WTC11 (cell line): ENCODE measurements at regions not wholly inside any gene's neighbourhood (a gene's known extent, or its start where the extent isn't known, plus 50 kb on each side); places are given as distances from the start of the nearest gene placed in this dataset.

ENCODE experiments used
- ATAC-seq: fragments of 200-7000 bp; cut with Tn5 transposase; 2 replicates; pipeline ENCODE4 v1.10.0; 2021; ENCODE audit warnings: mild to moderate bottlenecking, moderate library complexity
- CTCF ChIA-PET: fragments of 300-600 bp; sonication (Branson Sonifier 250); formaldehyde crosslinking; loops from one replicate; lab custom pipeline; 2021; ENCODE audit warnings: antibody characterized with exemption; lab: Charles Lee
- POLR2A ChIA-PET: fragments of 350-600 bp; sonication (Branson Sonifier 250); formaldehyde crosslinking; loops from one replicate; lab custom pipeline; 2021; ENCODE audit warnings: antibody characterized with exemption; lab: Charles Lee
- DNase-seq: peaks from one replicate; pipeline ENCODE4 v3.0.0; 2021; ENCODE audit warnings: low spot score
- H3K27ac Mint-ChIP-seq: 2 replicates; pipeline ENCODE4 v1.8.0; 2021; ENCODE audit warnings: mixed read lengths
- H3K27me3 Mint-ChIP-seq: 2 replicates; pipeline ENCODE4 v1.8.0; 2021; ENCODE audit warnings: low read depth, mild to moderate bottlenecking, moderate library complexity, mixed read lengths
- H3K36me3 Mint-ChIP-seq: 2 replicates; pipeline ENCODE4 v1.8.0; 2021; ENCODE audit warnings: mixed read lengths
- H3K4me1 Mint-ChIP-seq: 2 replicates; pipeline ENCODE4 v1.8.0; 2022; ENCODE audit warnings: mixed read lengths
- H3K4me3 Mint-ChIP-seq: 2 replicates; pipeline ENCODE4 v1.8.0; 2021; ENCODE audit warnings: mild to moderate bottlenecking, moderate library complexity, mixed read lengths
- H3K9me3 Mint-ChIP-seq: 2 replicates; pipeline ENCODE4 v1.8.0; 2021; ENCODE audit warnings: mixed read lengths
- CREM ChIP-seq: sonication (generic); formaldehyde crosslinking; IDR thresholded peaks from 2 replicates; pipeline ENCODE4 v1.8.1; 2022; ENCODE audit warnings: mild to moderate bottlenecking, missing genetic modification reagents, moderate library complexity
- EMX1 ChIP-seq: fragments of 250-450 bp; sonication (Bioruptor Pico); IDR thresholded peaks from 2 replicates; pipeline ENCODE4 v1.8.0; 2021; ENCODE audit warnings: mild to moderate bottlenecking
- ETV6 ChIP-seq: sonication (generic); formaldehyde crosslinking; IDR thresholded peaks from 2 replicates; pipeline ENCODE4 v1.8.1; 2022; ENCODE audit warnings: mild to moderate bottlenecking, missing genetic modification reagents
- GRHL2 ChIP-seq: fragments of 250-450 bp; sonication (Bioruptor Pico); IDR thresholded peaks from 2 replicates; pipeline ENCODE4 v1.8.0; 2022; ENCODE audit warnings: mild to moderate bottlenecking, moderate library complexity; ENCODE audit not compliant: insufficient replicate concordance, severe bottlenecking
- JUN ChIP-seq: sonication (generic); formaldehyde crosslinking; IDR thresholded peaks from 2 replicates; pipeline ENCODE4 v1.8.0; 2023; ENCODE audit warnings: mild to moderate bottlenecking, missing genetic modification reagents
- NFYB ChIP-seq: sonication (generic); formaldehyde crosslinking; conservative IDR thresholded peaks from 2 replicates; pipeline ENCODE4 v1.8.0; 2022; ENCODE audit warnings: low read depth, missing genetic modification reagents
- NR1H2 ChIP-seq: sonication (generic); formaldehyde crosslinking; IDR thresholded peaks from 2 replicates; pipeline ENCODE4 v1.9.0; 2021; ENCODE audit warnings: mild to moderate bottlenecking, moderate library complexity, missing genetic modification reagents
- OVOL2 ChIP-seq: fragments of 250-450 bp; sonication (Bioruptor Pico); IDR thresholded peaks from 2 replicates; pipeline ENCODE4 v1.9.0; 2021; ENCODE audit warnings: mild to moderate bottlenecking, borderline replicate concordance
- PRRX2 ChIP-seq: fragments of 250-450 bp; sonication (Bioruptor Pico); IDR thresholded peaks from 2 replicates; pipeline ENCODE4 v1.8.0; 2021; ENCODE audit warnings: mild to moderate bottlenecking
- RELA ChIP-seq: sonication (generic); formaldehyde crosslinking; IDR thresholded peaks from 2 replicates; pipeline ENCODE4 v1.8.1; 2022; ENCODE audit warnings: missing genetic modification reagents, mild to moderate bottlenecking, borderline replicate concordance
- SMAD4 ChIP-seq: sonication (generic); formaldehyde crosslinking; IDR thresholded peaks from 2 replicates; pipeline ENCODE4 v1.8.0; 2022; ENCODE audit warnings: mild to moderate bottlenecking, missing genetic modification reagents
- ZNF121 ChIP-seq: sonication (generic); formaldehyde crosslinking; IDR thresholded peaks from 2 replicates; pipeline ENCODE4 v1.8.0; 2023; ENCODE audit warnings: missing genetic modification reagents
- TF ChIP-seq, protein P1 (sequence below): sonication (generic); formaldehyde crosslinking; IDR thresholded peaks from 2 replicates; pipeline ENCODE4 v1.8.1; 2022; ENCODE audit warnings: low read depth, mild to moderate bottlenecking, moderate library complexity, missing genetic modification reagents, borderline replicate concordance
- TF ChIP-seq, protein P2 (sequence below): sonication (generic); formaldehyde crosslinking; conservative IDR thresholded peaks from 2 replicates; pipeline ENCODE4 v1.8.1; 2023; ENCODE audit warnings: mild to moderate bottlenecking, low read depth, missing genetic modification reagents, moderate library complexity
- TF ChIP-seq, protein P3 (sequence below): sonication (generic); formaldehyde crosslinking; IDR thresholded peaks from 2 replicates; pipeline ENCODE4 v1.8.1; 2023; ENCODE audit warnings: mild to moderate bottlenecking, moderate library complexity, missing genetic modification reagents
- TF ChIP-seq, protein P4 (sequence below): sonication (generic); formaldehyde crosslinking; IDR thresholded peaks from 2 replicates; pipeline ENCODE4 v1.8.1; 2023; ENCODE audit warnings: mild to moderate bottlenecking, missing genetic modification reagents
- TF ChIP-seq, protein P5 (sequence below): sonication (generic); formaldehyde crosslinking; IDR thresholded peaks from 2 replicates; pipeline ENCODE4 v1.8.1; 2022; ENCODE audit warnings: missing genetic modification reagents, borderline replicate concordance
- TF ChIP-seq, protein P6 (sequence below): sonication (generic); formaldehyde crosslinking; IDR thresholded peaks from 2 replicates; pipeline ENCODE4 v1.8.1; 2022; ENCODE audit warnings: mild to moderate bottlenecking, missing genetic modification reagents, moderate library complexity, borderline replicate concordance
- TF ChIP-seq, protein P7 (sequence below): fragments of 250-450 bp; sonication (Bioruptor Pico); IDR thresholded peaks from 2 replicates; pipeline ENCODE4 v1.9.0; 2021; ENCODE audit warnings: mild to moderate bottlenecking, borderline replicate concordance

DNA sequence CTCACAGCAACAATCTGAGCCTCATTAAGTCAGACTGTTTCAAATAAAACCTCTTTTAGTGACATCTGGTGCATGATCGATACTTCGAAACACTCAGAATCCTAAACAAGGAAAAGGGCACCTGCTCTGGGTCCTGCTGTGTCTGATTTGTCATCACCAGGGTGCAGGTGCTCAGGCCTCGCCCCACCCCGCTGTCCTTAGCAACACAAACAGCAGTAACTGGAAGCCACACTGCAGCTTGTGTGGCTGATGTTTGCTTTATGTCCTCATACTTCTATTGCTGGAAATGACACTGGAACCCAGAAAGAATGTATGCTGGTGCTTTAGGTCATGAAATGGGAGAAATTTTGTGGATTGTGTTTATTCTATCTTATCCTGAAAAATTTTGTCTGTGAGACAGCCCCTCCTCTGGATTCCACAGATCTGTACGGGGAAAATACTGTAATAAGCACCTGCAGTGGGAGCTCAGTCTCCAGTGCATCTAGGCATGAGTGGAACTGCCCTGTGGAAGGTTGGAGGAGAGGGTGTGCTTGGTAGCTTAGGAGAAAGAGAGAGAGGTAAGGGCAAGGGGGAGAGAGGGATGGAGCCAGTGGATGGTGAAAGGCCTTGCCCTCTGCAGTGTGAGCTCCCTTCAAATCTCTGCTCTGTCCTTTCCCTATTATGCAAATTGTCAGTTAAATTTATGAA lies 284.2 kb downstream of the SMARCA2 start:
- Mint-ChIP-seq H3K27ac (no peak overlapping the region), H3K9me3 (peaks cover 47% of the 10 kb centered on the region), H3K36me3 (peaks cover 44% of the 10 kb centered on the region), H3K4me3 (no peak overlapping the region), H3K4me1 (peaks cover 4% of the 10 kb centered on the region), H3K27me3 (peaks cover 18% of the 10 kb centered on the region)
- ATAC-seq = no peak
- TF ChIP-seq EMX1 = no peak
- TF ChIP-seq, protein P1, sequence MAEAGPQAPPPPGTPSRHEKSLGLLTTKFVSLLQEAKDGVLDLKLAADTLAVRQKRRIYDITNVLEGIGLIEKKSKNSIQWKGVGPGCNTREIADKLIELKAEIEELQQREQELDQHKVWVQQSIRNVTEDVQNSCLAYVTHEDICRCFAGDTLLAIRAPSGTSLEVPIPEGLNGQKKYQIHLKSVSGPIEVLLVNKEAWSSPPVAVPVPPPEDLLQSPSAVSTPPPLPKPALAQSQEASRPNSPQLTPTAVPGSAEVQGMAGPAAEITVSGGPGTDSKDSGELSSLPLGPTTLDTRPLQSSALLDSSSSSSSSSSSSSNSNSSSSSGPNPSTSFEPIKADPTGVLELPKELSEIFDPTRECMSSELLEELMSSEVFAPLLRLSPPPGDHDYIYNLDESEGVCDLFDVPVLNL = no peak
- no peak for TF ChIP-seq ZNF121
- TF ChIP-seq, protein P2, sequence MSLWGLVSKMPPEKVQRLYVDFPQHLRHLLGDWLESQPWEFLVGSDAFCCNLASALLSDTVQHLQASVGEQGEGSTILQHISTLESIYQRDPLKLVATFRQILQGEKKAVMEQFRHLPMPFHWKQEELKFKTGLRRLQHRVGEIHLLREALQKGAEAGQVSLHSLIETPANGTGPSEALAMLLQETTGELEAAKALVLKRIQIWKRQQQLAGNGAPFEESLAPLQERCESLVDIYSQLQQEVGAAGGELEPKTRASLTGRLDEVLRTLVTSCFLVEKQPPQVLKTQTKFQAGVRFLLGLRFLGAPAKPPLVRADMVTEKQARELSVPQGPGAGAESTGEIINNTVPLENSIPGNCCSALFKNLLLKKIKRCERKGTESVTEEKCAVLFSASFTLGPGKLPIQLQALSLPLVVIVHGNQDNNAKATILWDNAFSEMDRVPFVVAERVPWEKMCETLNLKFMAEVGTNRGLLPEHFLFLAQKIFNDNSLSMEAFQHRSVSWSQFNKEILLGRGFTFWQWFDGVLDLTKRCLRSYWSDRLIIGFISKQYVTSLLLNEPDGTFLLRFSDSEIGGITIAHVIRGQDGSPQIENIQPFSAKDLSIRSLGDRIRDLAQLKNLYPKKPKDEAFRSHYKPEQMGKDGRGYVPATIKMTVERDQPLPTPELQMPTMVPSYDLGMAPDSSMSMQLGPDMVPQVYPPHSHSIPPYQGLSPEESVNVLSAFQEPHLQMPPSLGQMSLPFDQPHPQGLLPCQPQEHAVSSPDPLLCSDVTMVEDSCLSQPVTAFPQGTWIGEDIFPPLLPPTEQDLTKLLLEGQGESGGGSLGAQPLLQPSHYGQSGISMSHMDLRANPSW (CRISPR knock-in tag) = no peak
- TF ChIP-seq, protein P3, sequence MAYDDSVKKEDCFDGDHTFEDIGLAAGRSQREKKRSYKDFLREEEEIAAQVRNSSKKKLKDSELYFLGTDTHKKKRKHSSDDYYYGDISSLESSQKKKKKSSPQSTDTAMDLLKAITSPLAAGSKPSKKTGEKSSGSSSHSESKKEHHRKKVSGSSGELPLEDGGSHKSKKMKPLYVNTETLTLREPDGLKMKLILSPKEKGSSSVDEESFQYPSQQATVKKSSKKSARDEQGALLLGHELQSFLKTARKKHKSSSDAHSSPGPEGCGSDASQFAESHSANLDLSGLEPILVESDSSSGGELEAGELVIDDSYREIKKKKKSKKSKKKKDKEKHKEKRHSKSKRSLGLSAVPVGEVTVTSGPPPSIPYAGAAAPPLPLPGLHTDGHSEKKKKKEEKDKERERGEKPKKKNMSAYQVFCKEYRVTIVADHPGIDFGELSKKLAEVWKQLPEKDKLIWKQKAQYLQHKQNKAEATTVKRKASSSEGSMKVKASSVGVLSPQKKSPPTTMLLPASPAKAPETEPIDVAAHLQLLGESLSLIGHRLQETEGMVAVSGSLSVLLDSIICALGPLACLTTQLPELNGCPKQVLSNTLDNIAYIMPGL (CRISPR knock-in tag) = no peak
- POLR2A ChIA-PET = no interaction called here
- no peak for DNase-seq
- CTCF ChIA-PET = no interaction called here

DNA sequence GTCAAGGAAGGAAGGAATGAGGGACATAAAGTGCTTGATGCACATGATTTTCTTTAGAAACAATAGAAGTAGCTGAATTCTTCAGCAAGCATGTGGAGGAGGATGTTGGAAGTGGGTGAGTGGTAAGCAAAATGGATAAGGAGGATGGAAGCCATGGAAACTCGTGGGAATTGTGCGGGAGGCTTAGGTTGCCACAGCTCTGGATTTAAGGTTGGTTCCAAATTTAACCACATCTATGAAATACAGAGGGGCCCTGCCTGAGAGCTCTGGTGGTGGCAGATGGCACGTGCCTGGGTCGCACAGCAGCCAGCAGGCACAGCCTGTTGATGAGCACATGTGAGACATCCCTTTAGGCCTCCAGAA lies 284.7 kb downstream of the SMARCA2 start:
- Mint-ChIP-seq H3K27ac (no peak overlapping the region), H3K4me3 (no peak overlapping the region), H3K4me1 (no peaks in the 10 kb centered on the region), H3K36me3 (peaks cover 39% of the 10 kb centered on the region), H3K9me3 (peaks cover 47% of the 10 kb centered on the region), H3K27me3 (peaks cover 15% of the 10 kb centered on the region)
- DNase-seq (no peak), ATAC-seq (no peak)
- POLR2A ChIA-PET = no interaction called here
- CTCF ChIA-PET = no interaction called here
- TF ChIP-seq SMAD4 (CRISPR knock-in tag) (no peak), JUN (CRISPR knock-in tag) (no peak), OVOL2 (CRISPR knock-in tag) (no peak), NR1H2 (CRISPR knock-in tag) (no peak), PRRX2 (CRISPR knock-in tag) (no peak), NFYB (CRISPR knock-in tag) (no peak), ETV6 (CRISPR knock-in tag) (no peak), RELA (CRISPR knock-in tag) (no peak), GRHL2 (no peak), CREM (CRISPR knock-in tag) (no peak)
- TF ChIP-seq, protein P4, sequence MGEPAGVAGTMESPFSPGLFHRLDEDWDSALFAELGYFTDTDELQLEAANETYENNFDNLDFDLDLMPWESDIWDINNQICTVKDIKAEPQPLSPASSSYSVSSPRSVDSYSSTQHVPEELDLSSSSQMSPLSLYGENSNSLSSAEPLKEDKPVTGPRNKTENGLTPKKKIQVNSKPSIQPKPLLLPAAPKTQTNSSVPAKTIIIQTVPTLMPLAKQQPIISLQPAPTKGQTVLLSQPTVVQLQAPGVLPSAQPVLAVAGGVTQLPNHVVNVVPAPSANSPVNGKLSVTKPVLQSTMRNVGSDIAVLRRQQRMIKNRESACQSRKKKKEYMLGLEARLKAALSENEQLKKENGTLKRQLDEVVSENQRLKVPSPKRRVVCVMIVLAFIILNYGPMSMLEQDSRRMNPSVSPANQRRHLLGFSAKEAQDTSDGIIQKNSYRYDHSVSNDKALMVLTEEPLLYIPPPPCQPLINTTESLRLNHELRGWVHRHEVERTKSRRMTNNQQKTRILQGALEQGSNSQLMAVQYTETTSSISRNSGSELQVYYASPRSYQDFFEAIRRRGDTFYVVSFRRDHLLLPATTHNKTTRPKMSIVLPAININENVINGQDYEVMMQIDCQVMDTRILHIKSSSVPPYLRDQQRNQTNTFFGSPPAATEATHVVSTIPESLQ (CRISPR knock-in tag) = no peak
- TF ChIP-seq, protein P5, sequence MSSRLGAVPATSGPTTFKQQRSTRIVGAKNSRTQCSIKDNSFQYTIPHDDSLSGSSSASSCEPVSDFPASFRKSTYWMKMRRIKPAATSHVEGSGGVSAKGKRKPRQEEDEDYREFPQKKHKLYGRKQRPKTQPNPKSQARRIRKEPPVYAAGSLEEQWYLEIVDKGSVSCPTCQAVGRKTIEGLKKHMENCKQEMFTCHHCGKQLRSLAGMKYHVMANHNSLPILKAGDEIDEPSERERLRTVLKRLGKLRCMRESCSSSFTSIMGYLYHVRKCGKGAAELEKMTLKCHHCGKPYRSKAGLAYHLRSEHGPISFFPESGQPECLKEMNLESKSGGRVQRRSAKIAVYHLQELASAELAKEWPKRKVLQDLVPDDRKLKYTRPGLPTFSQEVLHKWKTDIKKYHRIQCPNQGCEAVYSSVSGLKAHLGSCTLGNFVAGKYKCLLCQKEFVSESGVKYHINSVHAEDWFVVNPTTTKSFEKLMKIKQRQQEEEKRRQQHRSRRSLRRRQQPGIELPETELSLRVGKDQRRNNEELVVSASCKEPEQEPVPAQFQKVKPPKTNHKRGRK = no peak
- TF ChIP-seq, protein P6, sequence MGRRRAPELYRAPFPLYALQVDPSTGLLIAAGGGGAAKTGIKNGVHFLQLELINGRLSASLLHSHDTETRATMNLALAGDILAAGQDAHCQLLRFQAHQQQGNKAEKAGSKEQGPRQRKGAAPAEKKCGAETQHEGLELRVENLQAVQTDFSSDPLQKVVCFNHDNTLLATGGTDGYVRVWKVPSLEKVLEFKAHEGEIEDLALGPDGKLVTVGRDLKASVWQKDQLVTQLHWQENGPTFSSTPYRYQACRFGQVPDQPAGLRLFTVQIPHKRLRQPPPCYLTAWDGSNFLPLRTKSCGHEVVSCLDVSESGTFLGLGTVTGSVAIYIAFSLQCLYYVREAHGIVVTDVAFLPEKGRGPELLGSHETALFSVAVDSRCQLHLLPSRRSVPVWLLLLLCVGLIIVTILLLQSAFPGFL (CRISPR knock-in tag) = no peak
- TF ChIP-seq, protein P7, sequence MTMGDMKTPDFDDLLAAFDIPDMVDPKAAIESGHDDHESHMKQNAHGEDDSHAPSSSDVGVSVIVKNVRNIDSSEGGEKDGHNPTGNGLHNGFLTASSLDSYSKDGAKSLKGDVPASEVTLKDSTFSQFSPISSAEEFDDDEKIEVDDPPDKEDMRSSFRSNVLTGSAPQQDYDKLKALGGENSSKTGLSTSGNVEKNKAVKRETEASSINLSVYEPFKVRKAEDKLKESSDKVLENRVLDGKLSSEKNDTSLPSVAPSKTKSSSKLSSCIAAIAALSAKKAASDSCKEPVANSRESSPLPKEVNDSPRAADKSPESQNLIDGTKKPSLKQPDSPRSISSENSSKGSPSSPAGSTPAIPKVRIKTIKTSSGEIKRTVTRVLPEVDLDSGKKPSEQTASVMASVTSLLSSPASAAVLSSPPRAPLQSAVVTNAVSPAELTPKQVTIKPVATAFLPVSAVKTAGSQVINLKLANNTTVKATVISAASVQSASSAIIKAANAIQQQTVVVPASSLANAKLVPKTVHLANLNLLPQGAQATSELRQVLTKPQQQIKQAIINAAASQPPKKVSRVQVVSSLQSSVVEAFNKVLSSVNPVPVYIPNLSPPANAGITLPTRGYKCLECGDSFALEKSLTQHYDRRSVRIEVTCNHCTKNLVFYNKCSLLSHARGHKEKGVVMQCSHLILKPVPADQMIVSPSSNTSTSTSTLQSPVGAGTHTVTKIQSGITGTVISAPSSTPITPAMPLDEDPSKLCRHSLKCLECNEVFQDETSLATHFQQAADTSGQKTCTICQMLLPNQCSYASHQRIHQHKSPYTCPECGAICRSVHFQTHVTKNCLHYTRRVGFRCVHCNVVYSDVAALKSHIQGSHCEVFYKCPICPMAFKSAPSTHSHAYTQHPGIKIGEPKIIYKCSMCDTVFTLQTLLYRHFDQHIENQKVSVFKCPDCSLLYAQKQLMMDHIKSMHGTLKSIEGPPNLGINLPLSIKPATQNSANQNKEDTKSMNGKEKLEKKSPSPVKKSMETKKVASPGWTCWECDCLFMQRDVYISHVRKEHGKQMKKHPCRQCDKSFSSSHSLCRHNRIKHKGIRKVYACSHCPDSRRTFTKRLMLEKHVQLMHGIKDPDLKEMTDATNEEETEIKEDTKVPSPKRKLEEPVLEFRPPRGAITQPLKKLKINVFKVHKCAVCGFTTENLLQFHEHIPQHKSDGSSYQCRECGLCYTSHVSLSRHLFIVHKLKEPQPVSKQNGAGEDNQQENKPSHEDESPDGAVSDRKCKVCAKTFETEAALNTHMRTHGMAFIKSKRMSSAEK (CRISPR knock-in tag) = no peak
